Astrocyte (in vitro differentiated cells and primary cell): ENCODE measurements at regions not wholly inside any gene's neighbourhood (a gene's known extent, or its start where the extent isn't known, plus 50 kb on each side); places are given as distances from the start of the nearest gene placed in this dataset.

ENCODE experiments used
- DNase-seq: peaks from one replicate; pipeline ENCODE4 v3.0.0-alpha.2; 2010; ENCODE audit warnings: low read depth
- FAIRE-seq: peaks from 2 replicates; lab custom pipeline; 2011; peaks lifted over from hg19 to GRCh38; lab: Jason Lieb, UNC
- H2AFZ ChIP-seq: 2 replicates; pipeline ENCODE4 v1.6.0; 2012; ENCODE audit warnings: low read depth, low read length, inconsistent platforms
- H3K27ac ChIP-seq: 2 replicates; pipeline ENCODE4 v1.5.1; 2011; ENCODE audit warnings: low read depth, low read length, inconsistent platforms
- H3K27me3 ChIP-seq: 2 replicates; pipeline ENCODE4 v1.6.0; 2011; ENCODE audit warnings: low read length, inconsistent platforms; ENCODE audit not compliant: insufficient read depth
- H3K36me3 ChIP-seq: 2 replicates; pipeline ENCODE4 v1.5.1; 2011; ENCODE audit warnings: low read length, inconsistent platforms; ENCODE audit not compliant: insufficient read depth
- H3K4me1 ChIP-seq: 2 replicates; pipeline ENCODE4 v1.5.1; 2011; ENCODE audit warnings: low read length, inconsistent platforms; ENCODE audit not compliant: insufficient read depth
- H3K4me2 ChIP-seq: 2 replicates; pipeline ENCODE4 v1.6.0; 2012; ENCODE audit warnings: low read length, inconsistent platforms
- H3K4me3 ChIP-seq: 2 replicates; pipeline ENCODE4 v1.5.1; 2011; ENCODE audit warnings: low read depth, mild to moderate bottlenecking, low read length, inconsistent platforms; ENCODE audit not compliant: insufficient read depth
- H3K79me2 ChIP-seq: 2 replicates; pipeline ENCODE4 v1.6.0; 2012; ENCODE audit warnings: mild to moderate bottlenecking, low read length, inconsistent platforms; ENCODE audit not compliant: insufficient read depth
- H3K9ac ChIP-seq: 2 replicates; pipeline ENCODE4 v1.6.0; 2012; ENCODE audit warnings: mild to moderate bottlenecking, low read length, inconsistent platforms
- H3K9me3 ChIP-seq: 2 replicates; pipeline ENCODE4 v1.5.1; 2012; ENCODE audit warnings: low read depth, mild to moderate bottlenecking, low read length, inconsistent platforms; ENCODE audit not compliant: insufficient read depth
- H4K20me1 ChIP-seq: 2 replicates; pipeline ENCODE4 v1.6.0; 2012; ENCODE audit warnings: low read length, inconsistent platforms; ENCODE audit not compliant: insufficient read depth
- H3K27ac Mint-ChIP-seq: one replicate; pipeline ENCODE4 v1.8.0; 2021; ENCODE audit warnings: mild to moderate bottlenecking, mixed read lengths; ENCODE audit not compliant: unreplicated experiment
- H3K27me3 Mint-ChIP-seq: one replicate; pipeline ENCODE4 v1.8.0; 2021; ENCODE audit warnings: low read depth, mixed read lengths; ENCODE audit not compliant: unreplicated experiment
- H3K36me3 Mint-ChIP-seq: one replicate; pipeline ENCODE4 v1.8.0; 2021; ENCODE audit warnings: low read depth, mixed read lengths; ENCODE audit not compliant: unreplicated experiment
- H3K4me1 Mint-ChIP-seq: one replicate; pipeline ENCODE4 v1.8.0; 2021; ENCODE audit warnings: low read depth, mixed read lengths; ENCODE audit not compliant: unreplicated experiment
- H3K4me3 Mint-ChIP-seq: one replicate; pipeline ENCODE4 v1.8.0; 2021; ENCODE audit warnings: mild to moderate bottlenecking, moderate library complexity, mixed read lengths; ENCODE audit not compliant: unreplicated experiment
- H3K9me3 Mint-ChIP-seq: one replicate; pipeline ENCODE4 v1.8.0; 2021; ENCODE audit warnings: mild to moderate bottlenecking, mixed read lengths; ENCODE audit not compliant: unreplicated experiment
- CTCF ChIP-seq: IDR thresholded peaks from 2 replicates; pipeline ENCODE4 v1.5.1; 2011; ENCODE audit warnings: low read depth, mild to moderate bottlenecking, inconsistent platforms, low read length, moderate library complexity; ENCODE audit not compliant: insufficient read depth
- EZH2 ChIP-seq: IDR thresholded peaks from 2 replicates; pipeline ENCODE4 v1.6.1; 2012; ENCODE audit warnings: mild to moderate bottlenecking, low read length, inconsistent platforms; ENCODE audit not compliant: insufficient read depth

- H3K27me3 Mint-ChIP-seq, result no peaks in the 10 kb centered on the region
- Histone ChIP-seq H3K9ac (no peak overlapping the region), H3K4me2 (peak overlapping the region; percentile 25), H4K20me1 (no peaks in the 10 kb centered on the region), H2AFZ (no peak overlapping the region), H3K4me3 (no peak overlapping the region), H3K36me3 (no peaks in the 10 kb centered on the region), H3K4me1 (peaks cover 3% of the 10 kb centered on the region), H3K27me3 (no peaks in the 10 kb centered on the region), H3K79me2 (no peaks in the 10 kb centered on the region), H3K27ac (no peak overlapping the region), H3K9me3 (no peaks in the 10 kb centered on the region)
- FAIRE-seq (no peak), DNase-seq (no peak)
- TF ChIP-seq CTCF, result no peak
- no peak for TF ChIP-seq EZH2
- H3K4me3 Mint-ChIP-seq, result no peak overlapping the region
- H3K27ac Mint-ChIP-seq, result no peak overlapping the region
- H3K4me1 Mint-ChIP-seq, result no peaks in the 10 kb centered on the region
- no peaks in the 10 kb centered on the region for H3K36me3 Mint-ChIP-seq
- no peaks in the 10 kb centered on the region for H3K9me3 Mint-ChIP-seq
These were observed 98.4 kb upstream of the FAM3C start for GRCh38 chr7:121494516-121494915.

- Histone ChIP-seq H3K36me3 (no peaks in the 10 kb centered on the region), H3K27ac (no peak overlapping the region), H4K20me1 (no peaks in the 10 kb centered on the region), H3K27me3 (no peaks in the 10 kb centered on the region), H3K4me1 (peaks cover 3% of the 10 kb centered on the region), H3K4me3 (no peak overlapping the region), H3K9ac (no peak overlapping the region), H2AFZ (no peak overlapping the region), H3K79me2 (no peaks in the 10 kb centered on the region), H3K4me2 (no peak overlapping the region), H3K9me3 (no peaks in the 10 kb centered on the region)
- Mint-ChIP-seq H3K27ac (no peak overlapping the region), H3K4me3 (no peak overlapping the region), H3K4me1 (no peaks in the 10 kb centered on the region), H3K27me3 (no peaks in the 10 kb centered on the region), H3K36me3 (no peaks in the 10 kb centered on the region), H3K9me3 (no peaks in the 10 kb centered on the region)
- FAIRE-seq (no peak), DNase-seq (no peak)
- TF ChIP-seq EZH2 (no peak), CTCF (no peak)
These were observed 97.4 kb upstream of the FAM3C start for GRCh38 chr7:121493553-121493952.

GRCh38 chr7:121490309-121490708 is 94.2 kb upstream of the FAM3C start:
- no peak overlapping the region for H3K4me2 ChIP-seq
- H3K27ac ChIP-seq, result no peak overlapping the region
- H3K79me2 ChIP-seq, result no peaks in the 10 kb centered on the region
- H3K4me3 ChIP-seq, result no peak overlapping the region
- no peaks in the 10 kb centered on the region for H3K4me1 Mint-ChIP-seq
- peaks cover 3% of the 10 kb centered on the region for H3K4me1 ChIP-seq
- H3K9me3 Mint-ChIP-seq, result no peaks in the 10 kb centered on the region
- no peak overlapping the region for H3K9ac ChIP-seq
- H3K4me3 Mint-ChIP-seq, result no peak overlapping the region
- no peak overlapping the region for H2AFZ ChIP-seq
- no peaks in the 10 kb centered on the region for H3K9me3 ChIP-seq
- no peaks in the 10 kb centered on the region for H4K20me1 ChIP-seq
- H3K27me3 Mint-ChIP-seq, result no peaks in the 10 kb centered on the region
- no peaks in the 10 kb centered on the region for H3K36me3 ChIP-seq
- no peak overlapping the region for H3K27ac Mint-ChIP-seq
- H3K36me3 Mint-ChIP-seq, result no peaks in the 10 kb centered on the region
- DNase-seq (no peak), FAIRE-seq (no peak)
- H3K27me3 ChIP-seq, result no peaks in the 10 kb centered on the region
- TF ChIP-seq EZH2 (no peak), CTCF (no peak)
